COR-L47 (cell line): ENCODE measurements at regions not wholly inside any gene's neighbourhood (a gene's known extent, or its start where the extent isn't known, plus 50 kb on each side); places are given as distances from the start of the nearest gene placed in this dataset.

Experiments
- DNase-seq: peaks from one replicate; lab custom pipeline; 2025; lab: John Stamatoyannopoulos, UW

- no peak for DNase-seq
Observed at GRCh38 chr6:21816231-21816630, 222.7 kb downstream of the SOX4 start.

- DNase-seq = no peak
Observed at GRCh38 chr6:21820442-21820841, 226.9 kb downstream of the SOX4 start.

- DNase-seq = no peak
Observed at GRCh38 chr6:21823371-21823770, 229.8 kb downstream of the SOX4 start.

- DNase-seq = no peak
Observed at GRCh38 chr6:21824431-21825177, 231.1 kb downstream of the SOX4 start.

GRCh38 chr6:21826023-21826422 is 232.5 kb downstream of the SOX4 start:
- DNase-seq = no peak

GRCh38 chr6:21826904-21827303 is 233.4 kb downstream of the SOX4 start:
- DNase-seq = no peak

- DNase-seq = no peak
Observed at GRCh38 chr6:21827425-21828202, 234.1 kb downstream of the SOX4 start.

GRCh38 chr6:21828704-21829103 is 235.2 kb downstream of the SOX4 start:
- no peak for DNase-seq

GRCh38 chr6:21829126-21829525 is 235.6 kb downstream of the SOX4 start:
- DNase-seq = no peak

- no peak for DNase-seq
Observed at GRCh38 chr6:21831521-21832291, 238.2 kb downstream of the SOX4 start.

GRCh38 chr6:21836277-21836676 is 242.7 kb downstream of the SOX4 start:
- no peak for DNase-seq

- no peak for DNase-seq
Observed at GRCh38 chr6:21836772-21837425, 243.3 kb downstream of the SOX4 start.

- no peak for DNase-seq
Observed at GRCh38 chr6:21840428-21840827, 246.9 kb downstream of the SOX4 start.

GRCh38 chr6:21842875-21843645 is 249.5 kb downstream of the SOX4 start:
- DNase-seq = peak; percentile 57

GRCh38 chr6:21844120-21844917 is 250.8 kb downstream of the SOX4 start:
- no peak for DNase-seq

- DNase-seq = no peak
Observed at GRCh38 chr6:21845018-21845417, 251.5 kb downstream of the SOX4 start.

GRCh38 chr6:21845439-21846140 is 252.0 kb downstream of the SOX4 start:
- DNase-seq = no peak

- peak; percentile 80 for DNase-seq
Observed at GRCh38 chr6:21846541-21847451, 253.2 kb downstream of the SOX4 start.
